ENCODE measurements at regions not wholly inside any gene's neighbourhood (a gene's known extent, or its start where the extent isn't known, plus 50 kb on each side); places are given as distances from the start of the nearest gene placed in this dataset.
A peak's percentile ranks its signal among the peaks of the same experiment; 100 is the strongest.

DNA sequence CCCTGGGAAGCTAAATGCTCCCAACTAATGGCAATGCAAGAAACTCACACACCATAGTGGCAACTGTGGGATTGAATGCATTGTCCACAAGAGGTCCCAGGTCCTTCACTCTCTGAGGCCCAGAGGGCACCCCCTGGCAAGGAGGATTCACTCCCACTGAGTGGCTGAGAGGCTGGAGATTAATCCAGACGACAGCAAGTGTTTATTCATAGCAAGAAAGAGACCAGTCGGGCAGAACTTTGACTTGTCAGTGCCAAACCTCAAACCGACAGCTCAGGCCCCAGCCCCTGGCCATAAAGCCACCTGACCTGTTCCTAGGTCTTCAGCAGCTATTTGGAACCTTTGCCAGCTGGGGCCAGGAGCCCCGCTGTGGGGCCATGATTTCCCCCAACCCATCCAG is 54.5 kb upstream of the MPEG1 start:
- H3K27ac Mint-ChIP-seq: peak overlapping the region in 1 of 3 experiments; percentile 90; a peak in 1 of 7 replicates
- Histone ChIP-seq H2BK12ac (ENCODE audit: insufficient read length, low read depth, low read length) (no peak overlapping the region), H3K4me2 (ENCODE audit: insufficient read depth, insufficient read length, low read length) (no peak overlapping the region), H2BK120ac (ENCODE audit: low read depth, low read length, poor library complexity, severe bottlenecking) (no peak overlapping the region), H3K27ac (ENCODE audit: insufficient read length, low read depth, low read length) (no peak overlapping the region), H3K9ac (ENCODE audit: extremely low read depth, insufficient read length, low read length) (no peak overlapping the region), H4K20me1 (ENCODE audit: control insufficient read depth, insufficient read depth, insufficient read length) (no peaks in the 10 kb centered on the region), H3K4me1 (ENCODE audit: insufficient read depth, low read length) (no peaks in the 10 kb centered on the region), H3K56ac (ENCODE audit: insufficient read length, low read depth, low read length) (no peak overlapping the region), H2BK15ac (ENCODE audit: low read depth, low read length) (no peak overlapping the region), H3K9me3 (ENCODE audit: control insufficient read depth, low read depth, low read length) (no peaks in the 10 kb centered on the region), H2BK5ac (ENCODE audit: insufficient read length, low read length) (no peak overlapping the region), H3K14ac (ENCODE audit: insufficient read depth, low read length) (no peak overlapping the region), H3K23me2 (ENCODE audit: insufficient read length, low read depth, low read length, poor library complexity, severe bottlenecking) (no peaks in the 10 kb centered on the region), H4K8ac (replicated peaks; ENCODE audit: insufficient read length, low read depth, low read length) (no peak overlapping the region), H2AK5ac (ENCODE audit: insufficient read length, low read length) (no peak overlapping the region), H4K5ac (ENCODE audit: insufficient read length, low read depth, low read length) (no peak overlapping the region), H3K23ac (ENCODE audit: insufficient read length, low read depth, low read length) (no peak overlapping the region), H3K79me2 (ENCODE audit: insufficient read depth, low read length) (no peaks in the 10 kb centered on the region), H3K79me1 (ENCODE audit: insufficient read depth, low read depth, low read length, poor library complexity, severe bottlenecking) (no peaks in the 10 kb centered on the region), H3K18ac (ENCODE audit: insufficient read length, low read depth, low read length) (no peak overlapping the region), H3K4ac (ENCODE audit: low read depth, low read length) (no peak overlapping the region), H3T11ph (ENCODE audit: low read length) (no peak overlapping the region), H4K91ac (ENCODE audit: insufficient read length, low read depth, low read length) (no peak overlapping the region), H2AFZ (ENCODE audit: low read length) (no peak overlapping the region), H3K27me3 (ENCODE audit: insufficient read depth, low read length) (no peaks in the 10 kb centered on the region), H2BK20ac (ENCODE audit: low read depth, low read length, poor library complexity, severe bottlenecking) (no peak overlapping the region)
- no peaks in the 10 kb centered on the region for H3K9me3 Mint-ChIP-seq
- WGBS (ENCODE audit: extremely low coverage, insufficient read length, low lambda C conversion rate): no CpG with 5 or more reads among the region's 4 CpGs
- no peaks in the 10 kb centered on the region for H3K36me3 Mint-ChIP-seq (ENCODE audit: insufficient read depth in 1 of 3, low read depth in 3 of 3)
- peaks cover 4 to 5% of the 10 kb centered on the region in 2 experiments for H3K4me1 Mint-ChIP-seq
- TF ChIP-seq, protein P1, sequence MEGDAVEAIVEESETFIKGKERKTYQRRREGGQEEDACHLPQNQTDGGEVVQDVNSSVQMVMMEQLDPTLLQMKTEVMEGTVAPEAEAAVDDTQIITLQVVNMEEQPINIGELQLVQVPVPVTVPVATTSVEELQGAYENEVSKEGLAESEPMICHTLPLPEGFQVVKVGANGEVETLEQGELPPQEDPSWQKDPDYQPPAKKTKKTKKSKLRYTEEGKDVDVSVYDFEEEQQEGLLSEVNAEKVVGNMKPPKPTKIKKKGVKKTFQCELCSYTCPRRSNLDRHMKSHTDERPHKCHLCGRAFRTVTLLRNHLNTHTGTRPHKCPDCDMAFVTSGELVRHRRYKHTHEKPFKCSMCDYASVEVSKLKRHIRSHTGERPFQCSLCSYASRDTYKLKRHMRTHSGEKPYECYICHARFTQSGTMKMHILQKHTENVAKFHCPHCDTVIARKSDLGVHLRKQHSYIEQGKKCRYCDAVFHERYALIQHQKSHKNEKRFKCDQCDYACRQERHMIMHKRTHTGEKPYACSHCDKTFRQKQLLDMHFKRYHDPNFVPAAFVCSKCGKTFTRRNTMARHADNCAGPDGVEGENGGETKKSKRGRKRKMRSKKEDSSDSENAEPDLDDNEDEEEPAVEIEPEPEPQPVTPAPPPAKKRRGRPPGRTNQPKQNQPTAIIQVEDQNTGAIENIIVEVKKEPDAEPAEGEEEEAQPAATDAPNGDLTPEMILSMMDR (conservative IDR thresholded peaks at IDR 0.05): no peak
- H3K4me3 Mint-ChIP-seq: no peak overlapping the region; a peak in 1 of 5 replicates
- no peak for DNase-seq
- H3K27me3 Mint-ChIP-seq (ENCODE audit: low read depth): no peaks in the 10 kb centered on the region
